Mesendoderm (in vitro differentiated cells): ENCODE measurements at regions not wholly inside any gene's neighbourhood (a gene's known extent, or its start where the extent isn't known, plus 50 kb on each side); places are given as distances from the start of the nearest gene placed in this dataset.

Source experiments
- DNase-seq: peaks from one replicate; pipeline ENCODE4 v3.0.0; 2013
- H2AK5ac ChIP-seq: 2 replicates; pipeline ENCODE4 v1.6.1; 2013; ENCODE audit warnings: low read length, inconsistent platforms
- H2BK120ac ChIP-seq: 2 replicates; pipeline ENCODE4 v1.6.1; 2013; ENCODE audit warnings: low read depth, mild to moderate bottlenecking, low read length, moderate library complexity, mixed read lengths
- H2BK15ac ChIP-seq: replicated peaks from 2 replicates; pipeline ENCODE4 v1.6.1; 2013; ENCODE audit warnings: low read depth, mild to moderate bottlenecking, moderate library complexity
- H2BK5ac ChIP-seq: 2 replicates; pipeline ENCODE4 v1.6.1; 2013; ENCODE audit warnings: low read length, inconsistent platforms
- H3K18ac ChIP-seq: 2 replicates; pipeline ENCODE4 v1.6.1; 2013; ENCODE audit warnings: mild to moderate bottlenecking, low read length, mixed read lengths
- H3K23ac ChIP-seq: one replicate; pipeline ENCODE4 v1.6.1; 2013; ENCODE audit warnings: low read length
- H3K27ac ChIP-seq: 2 replicates; pipeline ENCODE4 v1.5.1; 2013; ENCODE audit warnings: low read depth, mild to moderate bottlenecking, inconsistent platforms, low read length, moderate library complexity
- H3K27me3 ChIP-seq: 2 replicates; pipeline ENCODE4 v1.6.1; 2013; ENCODE audit warnings: low read length, control low read depth, mild to moderate bottlenecking, inconsistent platforms; ENCODE audit not compliant: insufficient read depth, poor library complexity
- H3K36me3 ChIP-seq: 2 replicates; pipeline ENCODE4 v1.6.1; 2013; ENCODE audit warnings: low read length, inconsistent platforms; ENCODE audit not compliant: control insufficient read depth, insufficient read depth
- H3K4ac ChIP-seq: one replicate; pipeline ENCODE4 v1.6.1; 2013; ENCODE audit warnings: low read depth, mild to moderate bottlenecking, low read length, moderate library complexity
- H3K4me1 ChIP-seq: 2 replicates; pipeline ENCODE4 v1.6.1; 2013; ENCODE audit warnings: low read depth, low read length, inconsistent platforms; ENCODE audit not compliant: control insufficient read depth
- H3K4me2 ChIP-seq: 2 replicates; pipeline ENCODE4 v1.6.1; 2013; ENCODE audit warnings: low read length
- H3K4me3 ChIP-seq: 2 replicates; pipeline ENCODE4 v1.5.1; 2013; ENCODE audit warnings: mild to moderate bottlenecking, low read length
- H3K56ac ChIP-seq: one replicate; pipeline ENCODE4 v1.6.1; 2013; ENCODE audit warnings: low read length
- H3K79me1 ChIP-seq: 2 replicates; pipeline ENCODE4 v1.6.1; 2013; ENCODE audit warnings: low read length, inconsistent platforms
- H3K79me2 ChIP-seq: 2 replicates; pipeline ENCODE4 v1.6.1; 2013; ENCODE audit warnings: mild to moderate bottlenecking, low read length; ENCODE audit not compliant: control insufficient read depth, insufficient read depth
- H3K9ac ChIP-seq: 2 replicates; pipeline ENCODE4 v1.6.1; 2013; ENCODE audit warnings: low read length, inconsistent platforms
- H4K5ac ChIP-seq: one replicate; pipeline ENCODE4 v1.6.1; 2013; ENCODE audit warnings: low read length
- H4K8ac ChIP-seq: one replicate; pipeline ENCODE4 v1.6.1; 2013; ENCODE audit warnings: low read depth, mild to moderate bottlenecking, control low read depth, low read length, moderate library complexity
- WGBS: extraction: QIAGEN DNeasy Blood & Tissue Kit; methylation state at CpG from one replicate; pipeline ENCODE4 v1.1.7; 2013; ENCODE audit warnings: low lambda C conversion rate, missing lambda C conversion rate; ENCODE audit not compliant: insufficient coverage; ENCODE audit errors: extremely low coverage; 5-methylcytosine and 5-hydroxymethylcytosine counted together

GRCh38 chr6:98530732-98531131, 303.6 kb upstream of the POU3F2 start:
- no peak for DNase-seq
- H3K4ac ChIP-seq = no peak overlapping the region
- H3K79me2 ChIP-seq = no peaks in the 10 kb centered on the region
- no CpG with 5 or more reads among the region's 5 CpGs for WGBS
- H3K4me1 ChIP-seq = no peaks in the 10 kb centered on the region
- no peak overlapping the region for H3K9ac ChIP-seq
- no peak overlapping the region for H4K5ac ChIP-seq
- no peak overlapping the region for H3K4me3 ChIP-seq
- H3K4me2 ChIP-seq = no peak overlapping the region
- no peak overlapping the region for H3K56ac ChIP-seq
- H2BK15ac ChIP-seq = no peak overlapping the region
- H3K36me3 ChIP-seq = no peaks in the 10 kb centered on the region
- no peak overlapping the region for H4K8ac ChIP-seq
- no peak overlapping the region for H3K18ac ChIP-seq
- H3K27me3 ChIP-seq = no peaks in the 10 kb centered on the region
- no peak overlapping the region for H2AK5ac ChIP-seq
- H3K23ac ChIP-seq = no peak overlapping the region
- no peaks in the 10 kb centered on the region for H3K79me1 ChIP-seq
- no peak overlapping the region for H3K27ac ChIP-seq
- no peak overlapping the region for H2BK120ac ChIP-seq
- H2BK5ac ChIP-seq = no peak overlapping the region

- Histone ChIP-seq H3K4me1 (no peaks in the 10 kb centered on the region), H3K23ac (no peak overlapping the region), H3K56ac (no peak overlapping the region), H4K8ac (no peak overlapping the region), H4K5ac (no peak overlapping the region), H3K79me2 (no peaks in the 10 kb centered on the region), H3K36me3 (no peaks in the 10 kb centered on the region), H3K4me3 (no peak overlapping the region), H3K27ac (no peak overlapping the region), H3K79me1 (no peaks in the 10 kb centered on the region), H2BK5ac (no peak overlapping the region), H3K4ac (no peak overlapping the region), H3K9ac (no peak overlapping the region), H2AK5ac (no peak overlapping the region), H3K27me3 (no peaks in the 10 kb centered on the region), H2BK15ac (no peak overlapping the region), H2BK120ac (no peak overlapping the region), H3K18ac (no peak overlapping the region), H3K4me2 (no peak overlapping the region)
- WGBS = no CpG with 5 or more reads among the region's 6 CpGs
- DNase-seq = no peak
Observed at GRCh38 chr6:98532004-98532403, 302.4 kb upstream of the POU3F2 start.

GRCh38 chr6:98539741-98540140, 294.6 kb upstream of the POU3F2 start:
- Histone ChIP-seq H2BK120ac (no peak overlapping the region), H3K4me3 (no peak overlapping the region), H3K18ac (no peak overlapping the region), H3K36me3 (no peaks in the 10 kb centered on the region), H3K27me3 (no peaks in the 10 kb centered on the region), H3K79me2 (no peaks in the 10 kb centered on the region), H2AK5ac (no peak overlapping the region), H3K4me2 (no peak overlapping the region), H4K8ac (no peak overlapping the region), H3K9ac (no peak overlapping the region), H3K23ac (no peak overlapping the region), H2BK15ac (no peak overlapping the region), H3K27ac (no peak overlapping the region), H3K4ac (no peak overlapping the region), H3K4me1 (peaks cover 1% of the 10 kb centered on the region), H3K56ac (no peak overlapping the region), H3K79me1 (no peaks in the 10 kb centered on the region), H2BK5ac (no peak overlapping the region), H4K5ac (no peak overlapping the region)
- WGBS = no CpG with 5 or more reads among the region's 2 CpGs
- peak; percentile 39 for DNase-seq

GRCh38 chr6:98546376-98546775, 288.0 kb upstream of the POU3F2 start:
- no peak for DNase-seq
- H3K4me2 ChIP-seq = no peak overlapping the region
- H3K79me1 ChIP-seq = no peaks in the 10 kb centered on the region
- no peak overlapping the region for H4K5ac ChIP-seq
- H2BK120ac ChIP-seq = no peak overlapping the region
- no peaks in the 10 kb centered on the region for H3K27me3 ChIP-seq
- no peak overlapping the region for H3K9ac ChIP-seq
- no peak overlapping the region for H3K27ac ChIP-seq
- H3K4ac ChIP-seq = no peak overlapping the region
- H3K23ac ChIP-seq = no peak overlapping the region
- no peak overlapping the region for H2BK15ac ChIP-seq
- no peak overlapping the region for H4K8ac ChIP-seq
- H3K18ac ChIP-seq = no peak overlapping the region
- H3K4me3 ChIP-seq = no peak overlapping the region
- no CpG with 5 or more reads among the region's 2 CpGs for WGBS
- H2AK5ac ChIP-seq = no peak overlapping the region
- H3K56ac ChIP-seq = no peak overlapping the region
- H3K79me2 ChIP-seq = no peaks in the 10 kb centered on the region
- H3K4me1 ChIP-seq = peaks cover 1% of the 10 kb centered on the region
- no peaks in the 10 kb centered on the region for H3K36me3 ChIP-seq
- H2BK5ac ChIP-seq = no peak overlapping the region

GRCh38 chr6:98547151-98547550, 287.2 kb upstream of the POU3F2 start:
- H3K4me3 ChIP-seq = no peak overlapping the region
- no peak overlapping the region for H3K9ac ChIP-seq
- H2AK5ac ChIP-seq = no peak overlapping the region
- H3K79me2 ChIP-seq = no peaks in the 10 kb centered on the region
- H3K27me3 ChIP-seq = no peaks in the 10 kb centered on the region
- no peak overlapping the region for H3K23ac ChIP-seq
- H3K4me2 ChIP-seq = no peak overlapping the region
- no peaks in the 10 kb centered on the region for H3K79me1 ChIP-seq
- no peak overlapping the region for H3K56ac ChIP-seq
- H3K36me3 ChIP-seq = no peaks in the 10 kb centered on the region
- WGBS = no CpG with 5 or more reads among the region's 6 CpGs
- H4K8ac ChIP-seq = no peak overlapping the region
- no peak overlapping the region for H3K18ac ChIP-seq
- H3K4ac ChIP-seq = no peak overlapping the region
- H2BK120ac ChIP-seq = no peak overlapping the region
- H2BK15ac ChIP-seq = no peak overlapping the region
- DNase-seq = no peak
- no peak overlapping the region for H2BK5ac ChIP-seq
- no peaks in the 10 kb centered on the region for H3K4me1 ChIP-seq
- H3K27ac ChIP-seq = no peak overlapping the region
- H4K5ac ChIP-seq = no peak overlapping the region

- Histone ChIP-seq H3K4ac (no peak overlapping the region), H3K79me1 (no peaks in the 10 kb centered on the region), H3K4me2 (no peak overlapping the region), H3K36me3 (no peaks in the 10 kb centered on the region), H3K27ac (no peak overlapping the region), H3K9ac (no peak overlapping the region), H4K8ac (no peak overlapping the region), H3K18ac (no peak overlapping the region), H4K5ac (no peak overlapping the region), H3K4me3 (no peak overlapping the region), H2AK5ac (no peak overlapping the region), H3K4me1 (no peaks in the 10 kb centered on the region), H3K56ac (no peak overlapping the region), H3K79me2 (no peaks in the 10 kb centered on the region), H2BK5ac (no peak overlapping the region), H3K27me3 (no peaks in the 10 kb centered on the region), H2BK120ac (no peak overlapping the region), H2BK15ac (no peak overlapping the region), H3K23ac (no peak overlapping the region)
- no CpG with 5 or more reads among the region's 5 CpGs for WGBS
- DNase-seq = no peak
Observed at GRCh38 chr6:98547634-98548033, 286.7 kb upstream of the POU3F2 start.
